GM12891 (cell line): ENCODE measurements at regions not wholly inside any gene's neighbourhood (a gene's known extent, or its start where the extent isn't known, plus 50 kb on each side); places are given as distances from the start of the nearest gene placed in this dataset.

Experiments
- POLR2A ChIP-seq: IDR thresholded peaks from 2 replicates; pipeline ENCODE4 v1.6.1; 2011; ENCODE audit warnings: low read depth, low read length, control low read depth
- POLR2AphosphoS5 ChIP-seq: IDR thresholded peaks from 2 replicates; pipeline ENCODE4 v1.6.1; 2011; ENCODE audit warnings: low read depth, low read length, control low read depth
- SPI1 ChIP-seq: IDR thresholded peaks from 2 replicates; pipeline ENCODE4 v1.6.1; 2011; ENCODE audit warnings: low read depth, low read length, control low read depth
- TAF1 ChIP-seq: IDR thresholded peaks from 2 replicates; pipeline ENCODE4 v1.6.1; 2011; ENCODE audit warnings: low read depth, low read length, control low read depth

DNA sequence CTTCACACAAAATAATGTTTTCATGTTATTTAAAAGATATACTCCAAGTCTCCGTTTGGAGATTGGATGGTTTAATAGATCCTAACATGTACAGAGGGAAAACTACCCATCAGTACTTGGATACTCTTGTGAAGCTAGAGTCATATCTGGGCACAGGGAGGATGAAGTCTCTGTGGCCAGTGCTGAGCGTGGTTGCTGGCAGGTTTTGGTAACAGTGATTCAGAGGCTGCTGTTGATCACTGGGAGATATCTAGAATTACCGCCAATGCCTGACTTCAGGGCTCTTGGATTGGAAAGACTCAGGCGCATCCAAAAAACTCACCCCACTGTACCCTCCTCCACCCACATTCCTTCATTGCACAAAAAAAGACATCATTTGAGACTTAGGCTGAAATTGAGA, 107.2 kb upstream of the PGRMC2 start:
- no peak for TF ChIP-seq POLR2AphosphoS5
- no peak for TF ChIP-seq TAF1
- no peak for TF ChIP-seq POLR2A
- TF ChIP-seq SPI1 = no peak
